ENCODE measurements at regions not wholly inside any gene's neighbourhood (a gene's known extent, or its start where the extent isn't known, plus 50 kb on each side); places are given as distances from the start of the nearest gene placed in this dataset.

DNA sequence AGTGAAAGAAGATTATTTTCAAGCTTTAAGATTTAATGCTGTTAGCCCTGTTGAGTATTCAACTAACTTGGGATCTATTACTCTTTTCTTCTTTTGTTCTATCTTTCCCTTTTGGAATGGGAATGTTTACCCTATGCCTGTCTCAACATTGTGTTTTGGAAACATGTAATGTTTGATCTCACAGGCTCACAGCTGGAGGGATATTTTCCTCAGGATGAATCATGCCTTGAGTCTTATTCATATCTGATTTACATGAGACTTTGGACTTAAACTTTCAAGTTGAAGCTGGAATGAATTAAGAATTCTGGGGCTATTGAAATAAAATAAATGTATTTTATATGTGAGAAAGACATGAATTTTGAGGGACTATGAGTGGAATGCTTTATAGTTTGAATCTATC, 607.8 kb upstream of the PTGER4 start:
- Histone ChIP-seq H3K4me1 (ENCODE audit: control insufficient read depth in 1 of 2, insufficient read depth in 2 of 2, low read length in 2 of 2) (no peaks in the 10 kb centered on the region), H3K27ac (ENCODE audit: low read length) (no peak overlapping the region), H3K9me3 (ENCODE audit: control insufficient read depth in 1 of 2, low read length in 2 of 2) (no peaks in the 10 kb centered on the region), H3K4me3 (ENCODE audit: low read depth in 1 of 2, low read length in 2 of 2) (no peak overlapping the region), H3K36me3 (ENCODE audit: control insufficient read depth in 1 of 2, insufficient read depth in 2 of 2, low read length in 2 of 2) (no peaks in the 10 kb centered on the region), H3K27me3 (ENCODE audit: low read depth, low read length) (no peaks in the 10 kb centered on the region)

DNA sequence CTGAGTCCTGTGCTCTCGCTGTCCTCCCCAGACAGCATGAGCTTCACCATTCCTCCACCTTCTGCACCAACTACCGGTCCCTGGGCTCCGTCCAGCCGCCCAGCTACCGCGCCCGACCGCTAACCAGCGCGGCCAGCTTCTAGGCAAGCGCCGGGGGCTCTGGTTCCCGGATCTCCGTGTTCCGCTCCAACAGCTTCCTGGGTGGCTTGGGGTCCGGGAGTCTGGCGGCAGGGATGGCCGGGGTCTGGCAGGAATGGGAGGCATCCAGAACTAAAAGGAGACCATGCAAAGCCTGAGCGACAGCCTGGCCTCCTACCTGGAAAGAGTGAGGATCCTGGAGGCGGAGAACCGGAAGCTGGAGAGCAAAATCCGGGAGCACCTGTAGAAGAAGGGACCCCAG, 613.1 kb upstream of the PTGER4 start:
- no peaks in the 10 kb centered on the region for H3K36me3 ChIP-seq (ENCODE audit: control insufficient read depth in 1 of 2, insufficient read depth in 2 of 2, low read length in 2 of 2)
- H3K4me1 ChIP-seq (ENCODE audit: control insufficient read depth in 1 of 2, insufficient read depth in 2 of 2, low read length in 2 of 2) = no peaks in the 10 kb centered on the region
- H3K27me3 ChIP-seq (ENCODE audit: low read depth, low read length) = no peaks in the 10 kb centered on the region
- H3K27ac ChIP-seq (ENCODE audit: low read length) = no peak overlapping the region
- H3K4me3 ChIP-seq (ENCODE audit: low read depth in 1 of 2, low read length in 2 of 2) = no peak overlapping the region
- H3K9me3 ChIP-seq (ENCODE audit: control insufficient read depth in 1 of 2, low read length in 2 of 2) = no peaks in the 10 kb centered on the region

DNA sequence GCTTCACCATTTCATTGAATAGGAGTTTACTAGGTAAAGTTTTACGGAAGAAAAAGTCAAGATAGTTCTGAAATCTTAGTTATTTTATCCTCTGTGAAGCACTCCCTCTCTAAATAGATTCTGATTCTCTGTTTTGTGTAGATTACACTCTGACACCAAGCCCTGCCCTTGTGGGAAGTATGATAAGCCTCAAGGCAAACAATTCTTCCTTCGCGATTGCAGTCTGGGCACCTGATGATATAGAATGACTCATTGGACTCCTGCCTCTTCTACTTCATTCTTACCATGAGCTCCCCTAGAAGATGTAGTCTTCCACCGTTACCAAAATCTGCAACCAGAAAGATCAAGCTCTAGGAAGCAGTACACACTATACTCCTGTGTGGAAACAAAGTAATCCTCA, 626.9 kb upstream of the PTGER4 start:
- Histone ChIP-seq H3K36me3 (ENCODE audit: control insufficient read depth in 1 of 2, insufficient read depth in 2 of 2, low read length in 2 of 2) (no peaks in the 10 kb centered on the region), H3K27ac (ENCODE audit: low read length) (no peak overlapping the region), H3K4me3 (ENCODE audit: low read depth in 1 of 2, low read length in 2 of 2) (no peak overlapping the region), H3K9me3 (ENCODE audit: control insufficient read depth in 1 of 2, low read length in 2 of 2) (no peaks in the 10 kb centered on the region), H3K27me3 (ENCODE audit: low read depth, low read length) (no peaks in the 10 kb centered on the region), H3K4me1 (ENCODE audit: control insufficient read depth in 1 of 2, insufficient read depth in 2 of 2, low read length in 2 of 2) (no peaks in the 10 kb centered on the region)

DNA sequence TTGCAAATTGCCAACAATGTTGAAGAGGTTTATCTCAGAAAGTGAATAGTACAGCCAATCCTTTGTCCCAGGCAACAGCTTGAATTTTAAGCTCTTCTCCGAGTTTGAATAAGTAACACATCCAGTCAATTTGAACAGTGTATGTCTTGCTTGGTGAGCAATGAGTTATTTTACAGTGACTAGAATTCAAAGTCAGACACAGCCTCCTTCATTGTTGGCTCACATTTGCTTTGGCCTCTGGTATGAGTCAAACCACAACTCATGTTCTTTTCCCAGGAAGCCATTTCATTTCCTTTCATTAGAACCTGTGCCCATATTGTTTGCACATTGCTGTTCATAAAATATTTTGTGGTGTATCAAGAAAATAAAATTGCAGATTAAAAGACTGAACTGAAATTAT, 622.0 kb upstream of the DAB2 start:
- Histone ChIP-seq H3K27ac (ENCODE audit: low read length) (no peak overlapping the region), H3K4me3 (ENCODE audit: low read depth in 1 of 2, low read length in 2 of 2) (no peak overlapping the region), H3K9me3 (ENCODE audit: control insufficient read depth in 1 of 2, low read length in 2 of 2) (no peaks in the 10 kb centered on the region), H3K36me3 (ENCODE audit: control insufficient read depth in 1 of 2, insufficient read depth in 2 of 2, low read length in 2 of 2) (no peaks in the 10 kb centered on the region), H3K27me3 (ENCODE audit: low read depth, low read length) (no peaks in the 10 kb centered on the region), H3K4me1 (ENCODE audit: control insufficient read depth in 1 of 2, insufficient read depth in 2 of 2, low read length in 2 of 2) (no peaks in the 10 kb centered on the region)

- Histone ChIP-seq H3K36me3 (ENCODE audit: control insufficient read depth in 1 of 2, insufficient read depth in 2 of 2, low read length in 2 of 2) (no peaks in the 10 kb centered on the region), H3K4me3 (ENCODE audit: low read depth in 1 of 2, low read length in 2 of 2) (no peak overlapping the region), H3K27me3 (ENCODE audit: low read depth, low read length) (no peaks in the 10 kb centered on the region), H3K9me3 (ENCODE audit: control insufficient read depth in 1 of 2, low read length in 2 of 2) (no peaks in the 10 kb centered on the region), H3K27ac (ENCODE audit: low read length) (no peak overlapping the region), H3K4me1 (ENCODE audit: control insufficient read depth in 1 of 2, insufficient read depth in 2 of 2, low read length in 2 of 2) (no peaks in the 10 kb centered on the region)
These were observed 620.6 kb upstream of the DAB2 start for GRCh38 chr5:40045429-40045828.

DNA sequence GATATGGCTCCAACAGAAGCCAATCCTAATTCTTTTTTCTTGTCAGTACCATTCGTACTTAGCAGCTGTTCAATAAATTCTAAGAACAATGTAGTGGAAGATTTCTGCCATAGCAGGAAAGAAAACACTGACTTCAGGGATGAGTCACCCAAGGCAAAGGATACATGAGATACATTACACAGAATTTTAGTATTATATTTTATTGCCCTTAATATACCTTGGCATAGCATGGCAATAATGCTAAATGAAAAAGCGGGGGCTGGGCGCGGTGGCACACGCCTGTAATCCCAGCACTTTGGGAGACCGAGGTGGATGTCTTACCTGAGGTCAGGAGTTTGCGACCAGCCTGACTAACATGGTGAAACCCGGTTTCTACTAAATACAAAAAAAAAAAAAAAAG, 619.1 kb upstream of the DAB2 start:
- Histone ChIP-seq H3K27me3 (ENCODE audit: low read depth, low read length) (no peaks in the 10 kb centered on the region), H3K4me1 (ENCODE audit: control insufficient read depth in 1 of 2, insufficient read depth in 2 of 2, low read length in 2 of 2) (no peaks in the 10 kb centered on the region), H3K4me3 (ENCODE audit: low read depth in 1 of 2, low read length in 2 of 2) (no peak overlapping the region)

GRCh38 chr5:40041452-40041851, 616.7 kb upstream of the DAB2 start:
- no peaks in the 10 kb centered on the region for H3K36me3 ChIP-seq (ENCODE audit: control insufficient read depth in 1 of 2, insufficient read depth in 2 of 2, low read length in 2 of 2)
- no peaks in the 10 kb centered on the region for H3K9me3 ChIP-seq (ENCODE audit: control insufficient read depth in 1 of 2, low read length in 2 of 2)
- H3K27ac ChIP-seq (ENCODE audit: low read length) = no peak overlapping the region
- no peaks in the 10 kb centered on the region for H3K4me1 ChIP-seq (ENCODE audit: control insufficient read depth in 1 of 2, insufficient read depth in 2 of 2, low read length in 2 of 2)
- no peak overlapping the region for H3K4me3 ChIP-seq (ENCODE audit: low read depth in 1 of 2, low read length in 2 of 2)
- H3K27me3 ChIP-seq (ENCODE audit: low read depth, low read length) = no peaks in the 10 kb centered on the region

More for the DNA sequence above, 619.1 kb upstream of the DAB2 start:
- H3K9me3 ChIP-seq (ENCODE audit: control insufficient read depth in 1 of 2, low read length in 2 of 2) = no peaks in the 10 kb centered on the region
- H3K27ac ChIP-seq (ENCODE audit: low read length) = no peak overlapping the region
- no peaks in the 10 kb centered on the region for H3K36me3 ChIP-seq (ENCODE audit: control insufficient read depth in 1 of 2, insufficient read depth in 2 of 2, low read length in 2 of 2)

DNA sequence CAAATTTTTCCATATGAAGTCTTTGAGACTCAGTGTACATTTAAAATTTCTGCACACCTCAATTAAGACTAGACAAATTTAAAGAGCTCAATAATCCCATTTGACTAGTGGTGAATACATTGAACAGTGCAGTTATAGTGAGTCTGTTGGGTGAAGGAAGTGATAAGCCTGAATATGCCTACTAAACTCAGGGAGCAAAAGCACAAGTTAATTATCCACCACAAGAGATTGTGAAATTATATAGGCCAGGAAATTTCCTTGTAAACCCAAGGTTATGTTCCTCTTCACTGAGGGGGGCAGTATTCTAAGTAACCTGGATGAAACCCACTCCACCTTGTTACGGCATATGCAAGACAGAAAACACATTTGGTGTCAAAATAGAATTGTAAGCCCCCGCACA, 612.9 kb upstream of the DAB2 start:
- H3K4me1 ChIP-seq (ENCODE audit: control insufficient read depth in 1 of 2, insufficient read depth in 2 of 2, low read length in 2 of 2) = no peaks in the 10 kb centered on the region
- H3K36me3 ChIP-seq (ENCODE audit: control insufficient read depth in 1 of 2, insufficient read depth in 2 of 2, low read length in 2 of 2) = no peaks in the 10 kb centered on the region
- H3K27ac ChIP-seq (ENCODE audit: low read length) = no peak overlapping the region
- no peaks in the 10 kb centered on the region for H3K9me3 ChIP-seq (ENCODE audit: control insufficient read depth in 1 of 2, low read length in 2 of 2)
- no peaks in the 10 kb centered on the region for H3K27me3 ChIP-seq (ENCODE audit: low read depth, low read length)
- no peak overlapping the region for H3K4me3 ChIP-seq (ENCODE audit: low read depth in 1 of 2, low read length in 2 of 2)

- Histone ChIP-seq H3K27ac (ENCODE audit: low read length) (no peak overlapping the region), H3K36me3 (ENCODE audit: control insufficient read depth in 1 of 2, insufficient read depth in 2 of 2, low read length in 2 of 2) (no peaks in the 10 kb centered on the region), H3K4me1 (ENCODE audit: control insufficient read depth in 1 of 2, insufficient read depth in 2 of 2, low read length in 2 of 2) (no peaks in the 10 kb centered on the region), H3K9me3 (ENCODE audit: control insufficient read depth in 1 of 2, low read length in 2 of 2) (no peaks in the 10 kb centered on the region), H3K27me3 (ENCODE audit: low read depth, low read length) (no peaks in the 10 kb centered on the region), H3K4me3 (ENCODE audit: low read depth in 1 of 2, low read length in 2 of 2) (no peak overlapping the region)
These were observed 609.7 kb upstream of the DAB2 start for GRCh38 chr5:40034441-40034840.

- Histone ChIP-seq H3K36me3 (ENCODE audit: control insufficient read depth in 1 of 2, insufficient read depth in 2 of 2, low read length in 2 of 2) (no peaks in the 10 kb centered on the region), H3K4me3 (ENCODE audit: low read depth in 1 of 2, low read length in 2 of 2) (no peak overlapping the region), H3K9me3 (ENCODE audit: control insufficient read depth in 1 of 2, low read length in 2 of 2) (no peaks in the 10 kb centered on the region), H3K4me1 (ENCODE audit: control insufficient read depth in 1 of 2, insufficient read depth in 2 of 2, low read length in 2 of 2) (no peaks in the 10 kb centered on the region), H3K27me3 (ENCODE audit: low read depth, low read length) (no peaks in the 10 kb centered on the region), H3K27ac (ENCODE audit: low read length) (no peak overlapping the region)
These were observed 608.6 kb upstream of the DAB2 start for GRCh38 chr5:40033411-40033810.

GRCh38 chr5:40033009-40033408, 608.2 kb upstream of the DAB2 start:
- H3K4me3 ChIP-seq (ENCODE audit: low read depth in 1 of 2, low read length in 2 of 2) = no peak overlapping the region
- H3K27ac ChIP-seq (ENCODE audit: low read length) = no peak overlapping the region
- no peaks in the 10 kb centered on the region for H3K27me3 ChIP-seq (ENCODE audit: low read depth, low read length)
- no peaks in the 10 kb centered on the region for H3K36me3 ChIP-seq (ENCODE audit: control insufficient read depth in 1 of 2, insufficient read depth in 2 of 2, low read length in 2 of 2)
- no peaks in the 10 kb centered on the region for H3K9me3 ChIP-seq (ENCODE audit: control insufficient read depth in 1 of 2, low read length in 2 of 2)
- no peaks in the 10 kb centered on the region for H3K4me1 ChIP-seq (ENCODE audit: control insufficient read depth in 1 of 2, insufficient read depth in 2 of 2, low read length in 2 of 2)

- Histone ChIP-seq H3K4me1 (ENCODE audit: control insufficient read depth in 1 of 2, insufficient read depth in 2 of 2, low read length in 2 of 2) (no peaks in the 10 kb centered on the region), H3K27ac (ENCODE audit: low read length) (no peak overlapping the region), H3K9me3 (ENCODE audit: control insufficient read depth in 1 of 2, low read length in 2 of 2) (no peaks in the 10 kb centered on the region), H3K36me3 (ENCODE audit: control insufficient read depth in 1 of 2, insufficient read depth in 2 of 2, low read length in 2 of 2) (no peaks in the 10 kb centered on the region), H3K27me3 (ENCODE audit: low read depth, low read length) (no peaks in the 10 kb centered on the region), H3K4me3 (ENCODE audit: low read depth in 1 of 2, low read length in 2 of 2) (no peak overlapping the region)
These were observed 605.9 kb upstream of the DAB2 start for GRCh38 chr5:40030661-40031060.

Data from muscle layer of duodenum (tissue), 2 donors.